ENCODE measurements at regions not wholly inside any gene's neighbourhood (a gene's known extent, or its start where the extent isn't known, plus 50 kb on each side); places are given as distances from the start of the nearest gene placed in this dataset.

- no peak for DNase-seq
Measured at GRCh38 chr3:72355168-72355567, 493.1 kb downstream of the SHQ1 start.

- no peak for DNase-seq
Measured at GRCh38 chr3:72354486-72354885, 493.8 kb downstream of the SHQ1 start.

GRCh38 chr3:72353236-72354128, 494.8 kb downstream of the SHQ1 start:
- DNase-seq, result peak; percentile 67 to 80 (median 72)

- DNase-seq, result no peak
Measured at GRCh38 chr3:72352176-72352575, 496.1 kb downstream of the SHQ1 start.

GRCh38 chr3:72351536-72351935, 496.7 kb downstream of the SHQ1 start:
- DNase-seq, result no peak

GRCh38 chr3:72350761-72351505, 497.3 kb downstream of the SHQ1 start:
- no peak for DNase-seq

GRCh38 chr3:72348357-72348756, 499.9 kb downstream of the SHQ1 start:
- no peak for DNase-seq

GRCh38 chr3:72347819-72348319, 500.4 kb downstream of the SHQ1 start:
- DNase-seq, result peak; percentile 73 to 86 (median 86)

GRCh38 chr3:72346526-72346926, 501.7 kb downstream of the SHQ1 start:
- DNase-seq, result peak; percentile 60 to 71 (median 68)

- DNase-seq, result no peak
Measured at GRCh38 chr3:72345980-72346379, 502.3 kb downstream of the SHQ1 start.

- no peak for DNase-seq
Measured at GRCh38 chr3:72345237-72345878, 502.9 kb downstream of the SHQ1 start.

GRCh38 chr3:72344647-72345046, 503.6 kb downstream of the SHQ1 start:
- no peak for DNase-seq

GRCh38 chr3:72344236-72344635, 504.0 kb downstream of the SHQ1 start:
- DNase-seq, result peak; percentile 31 to 64 (median 36)

- DNase-seq, result peak in 1 of 3 donors; percentile 24
Measured at GRCh38 chr3:72343078-72343477, 505.2 kb downstream of the SHQ1 start.

GRCh38 chr3:72342450-72342849, 505.8 kb downstream of the SHQ1 start:
- no peak for DNase-seq

GRCh38 chr3:72341920-72342319, 506.3 kb downstream of the SHQ1 start:
- no peak for DNase-seq

GRCh38 chr3:72341380-72341770, 506.9 kb downstream of the SHQ1 start:
- DNase-seq, result no peak

GRCh38 chr3:72340476-72341379, 507.5 kb downstream of the SHQ1 start:
- no peak for DNase-seq

GRCh38 chr3:72340056-72340455, 508.2 kb downstream of the SHQ1 start:
- DNase-seq, result no peak

- no peak for DNase-seq
Measured at GRCh38 chr3:72339670-72340030, 508.6 kb downstream of the SHQ1 start.

GRCh38 chr3:72338942-72339669, 509.1 kb downstream of the SHQ1 start:
- DNase-seq, result peak; percentile 91 to 97 (median 93)

Data from suppressor macrophage treated with lipopolysaccharide for 1 hour (primary cell).